ENCODE measurements at regions not wholly inside any gene's neighbourhood (a gene's known extent, or its start where the extent isn't known, plus 50 kb on each side); places are given as distances from the start of the nearest gene placed in this dataset.
"Not testable (repeated sequence)": the region's sequence is repeated elsewhere in the genome, so short reads cannot be mapped to it uniquely, and the experiment has no call there.

- H3K27ac ChIP-seq: no peak overlapping the region
- TF ChIP-seq CTCF (IDR thresholded peaks at IDR 0.05) (no peak), ZFX (IDR thresholded peaks at IDR 0.05; ENCODE audit: borderline replicate concordance) (no peak)
Measured at GRCh38 chr6:125647391-125647790, 102.0 kb upstream of the HEY2 start.

DNA sequence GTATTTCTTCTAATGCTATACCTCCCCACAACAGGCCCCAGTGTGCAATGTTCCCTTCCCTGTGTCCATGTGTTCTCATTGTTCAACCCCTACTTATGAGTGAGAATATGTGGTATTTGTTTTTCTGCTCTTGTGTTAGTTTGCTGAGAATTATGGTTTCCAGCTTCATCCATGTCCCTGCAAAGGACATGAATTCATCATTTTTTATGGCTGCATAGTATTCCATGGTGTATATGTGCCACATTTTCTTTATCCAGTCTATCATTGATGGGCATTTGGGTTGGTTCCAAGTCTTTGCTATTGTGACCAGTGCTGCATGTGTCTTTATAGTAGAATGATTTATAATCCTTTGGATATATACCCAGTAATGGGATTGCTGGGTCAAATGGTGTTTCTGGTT is 95.7 kb upstream of the HEY2 start:
- H3K27ac ChIP-seq: not testable (repeated sequence)

DNA sequence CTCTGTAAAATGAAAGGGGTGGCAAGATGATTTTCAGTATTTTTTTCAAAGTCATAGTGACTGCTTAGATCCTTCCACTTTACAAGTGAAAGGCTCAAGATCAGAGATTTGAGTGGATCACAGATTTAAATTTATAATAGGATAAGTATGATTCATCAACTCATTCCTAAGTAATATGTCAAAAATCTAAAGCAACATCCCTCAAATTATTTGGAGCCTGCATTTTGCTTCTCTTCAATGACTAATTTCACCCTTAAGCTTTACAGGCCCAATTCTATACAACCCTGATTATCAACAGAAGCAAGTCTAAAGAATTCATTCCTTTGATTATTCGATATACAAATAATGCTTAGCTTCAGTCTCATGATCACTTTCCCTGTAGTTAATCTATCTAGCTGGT is 93.9 kb upstream of the HEY2 start:
- TF ChIP-seq ZFX (IDR thresholded peaks at IDR 0.05; ENCODE audit: borderline replicate concordance) (no peak), CTCF (IDR thresholded peaks at IDR 0.05) (no peak)
- no peak overlapping the region for H3K27ac ChIP-seq

- no peak for TF ChIP-seq CTCF (IDR thresholded peaks at IDR 0.05)
- TF ChIP-seq ZFX (IDR thresholded peaks at IDR 0.05; ENCODE audit: borderline replicate concordance): no peak
Measured at GRCh38 chr6:125656287-125656870, 93.1 kb upstream of the HEY2 start.

DNA sequence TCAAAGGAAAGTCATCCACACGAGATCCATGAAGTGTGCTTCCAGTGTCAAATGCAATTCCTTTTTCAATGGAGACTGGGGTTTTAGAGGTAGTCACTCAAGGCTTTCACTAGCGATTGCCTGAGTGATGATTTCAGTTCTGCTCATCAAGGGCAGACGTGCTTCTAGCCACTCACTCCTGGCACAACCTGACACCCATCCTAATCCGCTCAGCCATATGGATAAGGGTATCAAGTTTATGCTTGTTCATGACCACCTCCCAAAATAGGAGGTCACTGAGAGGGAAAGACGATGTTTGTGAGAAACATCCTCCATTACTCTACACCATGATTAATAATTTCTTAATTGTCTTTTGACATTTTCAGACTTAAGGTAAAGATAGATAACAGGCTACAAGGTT is 91.3 kb upstream of the HEY2 start:
- TF ChIP-seq CTCF (IDR thresholded peaks at IDR 0.05) (no peak), ZFX (IDR thresholded peaks at IDR 0.05; ENCODE audit: borderline replicate concordance) (no peak)
- no peak overlapping the region for H3K27ac ChIP-seq

More at GRCh38 chr6:125656287-125656870, 93.1 kb upstream of the HEY2 start:
- H3K27ac ChIP-seq: no peak overlapping the region

- H3K27ac ChIP-seq: no peak overlapping the region
- TF ChIP-seq CTCF (IDR thresholded peaks at IDR 0.05) (no peak), ZFX (IDR thresholded peaks at IDR 0.05; ENCODE audit: borderline replicate concordance) (no peak)
Measured at GRCh38 chr6:125658759-125659431, 90.5 kb upstream of the HEY2 start.

DNA sequence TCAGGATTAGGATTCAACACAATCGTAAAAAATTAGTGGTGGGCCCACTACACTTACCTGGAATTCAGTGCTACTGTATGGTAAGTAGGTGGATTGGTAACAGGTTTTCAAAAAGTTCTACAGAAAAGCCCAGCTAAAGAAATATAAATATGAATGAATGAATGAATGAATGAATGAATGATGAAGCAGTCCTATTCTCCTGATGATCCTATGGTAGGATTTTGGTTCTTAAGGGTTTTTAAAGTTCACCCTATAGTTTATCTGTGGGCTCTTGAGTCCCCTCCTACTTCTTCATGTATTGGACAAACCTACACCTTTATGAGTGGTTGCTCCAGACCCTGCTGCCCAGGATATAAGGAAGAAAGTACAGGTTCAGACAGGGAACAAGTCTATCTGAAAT is 89.5 kb upstream of the HEY2 start:
- TF ChIP-seq CTCF (IDR thresholded peaks at IDR 0.05): no peak
- no peak for TF ChIP-seq ZFX (IDR thresholded peaks at IDR 0.05; ENCODE audit: borderline replicate concordance)

DNA sequence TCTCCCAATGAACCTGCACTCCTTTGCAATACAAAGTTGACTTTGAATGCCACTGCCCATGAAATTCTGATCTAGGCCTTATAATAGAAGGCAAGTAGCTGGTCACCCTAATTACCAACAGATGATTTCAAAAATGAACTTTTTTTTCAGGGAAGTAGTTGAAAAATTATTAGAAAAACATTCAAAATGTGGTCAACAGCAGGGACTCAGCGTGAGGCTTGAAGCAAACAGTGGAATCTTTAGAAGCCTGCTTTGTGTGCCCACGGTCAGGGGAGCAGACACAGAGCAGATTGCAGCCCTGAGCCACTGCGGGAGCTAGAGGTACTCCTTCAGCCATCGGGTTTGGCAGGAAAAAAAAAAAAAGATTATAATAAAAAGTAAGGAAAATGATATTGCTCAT is 87.1 kb upstream of the HEY2 start:
- H3K27ac ChIP-seq: no peak overlapping the region
- TF ChIP-seq CTCF (IDR thresholded peaks at IDR 0.05) (no peak), ZFX (IDR thresholded peaks at IDR 0.05; ENCODE audit: borderline replicate concordance) (no peak)

More for the DNA sequence above, 89.5 kb upstream of the HEY2 start:
- no peak overlapping the region for H3K27ac ChIP-seq
